Jurkat, Clone E6-1 (cell line): ENCODE measurements at regions not wholly inside any gene's neighbourhood (a gene's known extent, or its start where the extent isn't known, plus 50 kb on each side); places are given as distances from the start of the nearest gene placed in this dataset.
A peak's percentile ranks its signal among the peaks of the same experiment; 100 is the strongest.
"Not testable (repeated sequence)": the region's sequence is repeated elsewhere in the genome, so short reads cannot be mapped to it uniquely, and the experiment has no call there.

ENCODE experiments used
- DNase-seq: peaks from one replicate; pipeline ENCODE4 v3.0.0-alpha.2; 2011; ENCODE audit warnings: low read depth, low spot score
- H3K4me3 ChIP-seq: 2 replicates; pipeline ENCODE4 v1.5.1; 2011; ENCODE audit warnings: mild to moderate bottlenecking, low read length, control low read depth, moderate library complexity

GRCh38 chr10:84571146-84571545, 242.8 kb downstream of the CCSER2 start:
- no peak for DNase-seq
- no peak overlapping the region for H3K4me3 ChIP-seq

DNA sequence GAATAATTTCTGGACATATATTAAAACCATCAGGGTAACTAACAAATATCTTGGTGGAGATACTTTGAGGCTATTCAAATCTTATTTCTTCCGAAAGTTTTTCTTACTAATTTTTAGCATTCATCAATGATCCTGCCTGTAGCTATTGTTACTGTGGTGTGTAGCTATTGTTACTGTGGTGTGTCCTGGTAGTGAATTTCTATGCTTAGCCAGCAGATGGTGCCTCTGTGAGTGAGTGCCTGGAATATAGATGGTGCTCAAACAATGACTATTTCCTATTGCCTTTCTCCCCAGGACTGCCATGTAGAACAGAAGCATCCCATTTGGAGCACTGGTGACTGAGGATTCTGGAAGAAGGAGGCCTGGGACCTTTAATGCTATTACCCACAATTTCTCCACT, 245.7 kb downstream of the CCSER2 start:
- H3K4me3 ChIP-seq = no peak overlapping the region
- DNase-seq = peak; percentile 3

DNA sequence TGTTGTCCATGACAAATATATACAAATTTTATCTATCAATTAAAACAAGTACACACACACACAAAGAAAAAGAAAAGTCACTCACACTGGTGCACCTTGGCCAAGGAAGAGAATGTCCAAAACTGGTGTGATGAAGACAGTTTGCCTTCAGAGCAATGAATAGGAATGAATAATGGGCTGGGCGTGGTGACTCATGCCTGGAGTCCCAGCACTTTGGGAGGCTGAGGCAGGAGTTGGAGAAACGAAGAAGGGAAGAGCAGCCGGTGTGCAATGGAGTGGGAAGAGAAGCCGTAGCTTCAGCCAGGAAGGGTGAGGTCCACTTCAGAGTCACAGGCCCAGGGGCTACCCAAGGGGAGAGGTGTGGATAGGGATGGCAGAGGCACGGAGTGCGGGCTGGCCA, 253.6 kb downstream of the CCSER2 start:
- H3K4me3 ChIP-seq = no peak overlapping the region
- no peak for DNase-seq

GRCh38 chr10:84583501-84583900, 255.1 kb downstream of the CCSER2 start:
- no peak for DNase-seq
- no peak overlapping the region for H3K4me3 ChIP-seq

DNA sequence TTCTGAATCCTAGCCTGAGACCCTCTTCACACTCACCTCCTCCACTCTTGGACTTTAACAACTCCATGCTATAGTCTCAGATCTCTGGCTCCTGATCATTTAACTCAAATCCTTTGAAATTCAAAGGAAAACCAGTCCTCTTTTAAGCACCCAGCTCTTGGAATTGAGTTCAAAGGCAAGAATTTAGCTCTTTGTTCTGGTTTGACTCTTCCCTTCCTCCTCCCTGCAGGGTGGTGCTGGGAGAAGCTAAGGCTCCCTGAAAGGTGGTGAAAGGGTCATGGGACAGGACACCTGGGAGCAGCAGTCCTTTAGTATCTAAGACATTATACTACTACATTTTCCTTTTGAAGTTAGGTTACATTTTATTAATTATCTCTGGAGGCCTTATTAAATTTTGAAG, 259.4 kb downstream of the CCSER2 start:
- no peak for DNase-seq
- no peak overlapping the region for H3K4me3 ChIP-seq

- no peak for DNase-seq
- H3K4me3 ChIP-seq = no peak overlapping the region
These were observed 260.0 kb downstream of the CCSER2 start for GRCh38 chr10:84588426-84588825.

DNA sequence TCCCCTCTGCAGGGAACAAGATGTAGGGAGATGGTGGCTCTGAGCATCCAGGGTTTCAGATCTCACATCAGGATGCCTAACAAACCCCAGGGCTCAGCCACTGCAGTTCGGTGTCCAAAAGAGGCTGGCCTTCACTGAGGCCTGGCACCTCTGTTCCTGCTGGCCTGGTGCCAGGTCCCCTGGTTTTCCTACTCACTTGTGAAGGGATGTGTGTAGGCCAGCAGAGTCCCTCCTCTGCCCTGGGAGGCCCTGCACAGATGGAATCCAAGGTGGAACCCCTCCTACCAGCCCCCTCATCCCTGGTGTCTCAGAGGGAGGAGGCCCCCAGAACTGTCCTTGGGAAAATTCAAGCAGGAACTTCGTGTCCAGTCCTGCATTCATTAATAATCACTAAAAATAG, 260.6 kb downstream of the CCSER2 start:
- H3K4me3 ChIP-seq = no peak overlapping the region
- no peak for DNase-seq

- DNase-seq = no peak
- H3K4me3 ChIP-seq = no peak overlapping the region
These were observed 261.3 kb downstream of the CCSER2 start for GRCh38 chr10:84589526-84590205.

DNA sequence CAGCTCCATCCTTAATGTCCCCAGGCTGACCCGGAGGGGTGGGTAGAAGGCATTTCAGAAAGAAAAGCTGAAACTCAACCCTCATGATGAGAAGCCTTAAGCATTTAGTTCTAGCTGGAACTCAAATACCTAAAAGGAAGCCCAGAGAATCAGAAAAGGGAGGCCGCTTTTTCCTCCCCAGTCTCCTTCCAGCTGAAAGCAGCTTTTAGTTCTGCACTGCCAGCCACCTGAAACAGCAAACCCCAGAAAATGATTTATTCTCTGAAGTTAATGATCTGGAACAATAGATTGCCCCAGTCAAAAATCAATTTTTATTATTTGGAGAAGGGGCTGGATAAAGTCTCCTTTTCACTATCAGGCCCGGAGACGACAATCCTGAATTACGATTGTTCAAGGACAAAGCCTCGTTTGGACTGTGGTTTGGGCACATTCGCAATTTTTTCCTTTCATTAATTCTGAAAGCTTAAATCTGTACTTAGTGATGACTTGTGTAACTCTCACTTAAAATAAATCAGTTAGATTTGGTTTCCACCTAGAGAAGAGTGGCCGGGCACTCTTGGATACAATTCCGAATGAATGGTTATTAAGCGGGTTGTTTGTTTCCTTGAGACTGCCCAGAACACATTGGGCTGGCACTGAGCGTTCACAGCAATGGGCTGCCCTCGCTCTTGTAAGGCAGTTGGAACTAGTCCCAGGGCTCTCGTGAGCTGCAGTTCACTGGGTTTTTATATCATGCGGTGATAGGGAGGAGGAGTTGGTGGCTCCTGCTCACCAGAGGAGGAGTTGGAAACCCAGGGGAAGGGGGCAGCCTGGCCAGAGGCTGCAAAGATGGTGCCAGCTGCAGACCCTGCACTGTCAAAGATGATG, 262.2 kb downstream of the CCSER2 start:
- DNase-seq = no peak
- H3K4me3 ChIP-seq = no peak overlapping the region

GRCh38 chr10:84593506-84593905, 265.1 kb downstream of the CCSER2 start:
- no peak overlapping the region for H3K4me3 ChIP-seq
- DNase-seq = no peak

DNA sequence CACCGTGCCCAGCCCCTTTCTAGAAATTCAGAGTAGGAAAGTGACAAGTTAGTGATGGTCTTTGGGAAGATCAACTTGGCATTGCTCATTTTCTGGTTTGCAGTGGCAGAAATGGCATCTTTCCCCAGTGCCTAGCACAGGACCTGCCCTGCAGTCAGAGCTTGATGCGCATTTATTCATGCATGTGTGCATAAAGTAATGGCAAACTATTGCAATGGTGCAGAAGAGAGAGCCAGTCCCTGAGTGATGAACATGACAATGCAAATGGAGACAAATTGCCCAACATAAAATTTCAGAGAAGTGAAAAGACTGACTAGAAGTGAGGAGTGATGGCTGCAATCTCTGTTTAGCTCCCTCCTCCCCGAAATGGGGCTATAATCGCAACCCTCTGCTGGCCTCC, 268.2 kb downstream of the CCSER2 start:
- no peak overlapping the region for H3K4me3 ChIP-seq
- DNase-seq = no peak

DNA sequence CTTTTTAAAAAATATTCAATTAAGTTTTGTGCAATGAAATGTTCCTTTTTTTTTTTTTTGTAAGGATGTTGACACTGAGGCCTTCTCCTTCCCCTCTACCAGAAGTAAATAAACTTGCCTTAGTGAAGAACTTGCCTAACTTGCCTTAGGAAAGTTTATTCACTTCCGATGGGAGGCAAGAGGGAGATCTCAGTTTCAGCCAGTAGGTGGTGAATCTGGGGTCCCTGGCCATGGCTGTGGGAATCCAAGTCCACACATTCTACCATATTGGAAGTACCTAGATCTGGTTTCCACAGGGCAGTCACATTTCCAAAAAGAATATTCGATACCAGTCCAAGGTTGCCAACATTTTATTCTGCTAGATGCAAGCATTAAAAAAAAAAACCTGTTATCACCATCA, 270.9 kb downstream of the CCSER2 start:
- H3K4me3 ChIP-seq = no peak overlapping the region

GRCh38 chr10:84600947-84601346, 272.6 kb downstream of the CCSER2 start:
- DNase-seq = no peak
- H3K4me3 ChIP-seq = no peak overlapping the region

More for the DNA sequence above, 270.9 kb downstream of the CCSER2 start:
- DNase-seq = no peak

- H3K4me3 ChIP-seq, DNase-seq: not testable (repeated sequence)
These were observed 274.2 kb downstream of the CCSER2 start for GRCh38 chr10:84602543-84602942.

DNA sequence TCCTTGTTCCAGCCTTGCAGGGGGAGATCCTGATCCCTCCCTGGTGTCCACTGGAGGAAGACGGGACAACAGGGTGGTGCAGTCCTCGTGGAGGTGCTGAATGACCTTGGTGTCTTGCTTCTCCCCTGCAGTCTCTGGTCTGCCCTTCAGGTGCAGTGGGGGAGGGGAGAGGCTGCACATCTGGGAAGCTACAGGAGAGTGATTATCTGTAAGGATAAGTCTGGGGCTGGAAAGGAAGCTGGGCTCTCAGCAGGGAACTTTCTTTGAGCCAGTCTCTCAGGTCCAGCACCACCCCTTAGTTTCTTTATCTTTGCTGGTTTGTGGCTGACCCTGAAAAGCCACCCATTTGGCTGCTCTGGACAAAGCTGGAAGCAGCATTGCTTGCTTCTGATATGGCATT, 275.6 kb downstream of the CCSER2 start:
- H3K4me3 ChIP-seq = no peak overlapping the region
- DNase-seq = no peak

GRCh38 chr10:84605802-84606201, 277.4 kb downstream of the CCSER2 start:
- H3K4me3 ChIP-seq = no peak overlapping the region
- no peak for DNase-seq

DNA sequence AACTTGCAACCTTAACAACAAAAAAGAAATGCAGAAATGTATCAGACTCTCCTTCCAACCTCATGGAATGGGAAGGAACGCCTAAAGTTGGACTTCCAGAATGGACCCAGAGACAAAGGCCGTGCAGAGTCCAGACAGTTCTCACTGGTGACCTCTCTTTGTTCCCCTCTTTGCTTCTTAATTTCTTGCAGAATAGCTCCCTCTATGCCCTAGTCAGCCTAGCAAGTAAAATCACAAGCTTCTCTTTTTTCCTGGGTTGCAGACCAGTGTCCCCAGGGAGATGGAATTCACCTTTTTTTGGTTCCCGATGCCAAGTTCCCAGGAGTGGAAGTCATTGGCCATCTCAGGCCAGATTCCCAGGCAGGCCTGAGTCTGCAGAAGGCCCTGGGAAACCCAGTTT, 278.0 kb downstream of the CCSER2 start:
- DNase-seq = no peak
- no peak overlapping the region for H3K4me3 ChIP-seq

GRCh38 chr10:84607044-84607443, 278.7 kb downstream of the CCSER2 start:
- DNase-seq = no peak
- no peak overlapping the region for H3K4me3 ChIP-seq

DNA sequence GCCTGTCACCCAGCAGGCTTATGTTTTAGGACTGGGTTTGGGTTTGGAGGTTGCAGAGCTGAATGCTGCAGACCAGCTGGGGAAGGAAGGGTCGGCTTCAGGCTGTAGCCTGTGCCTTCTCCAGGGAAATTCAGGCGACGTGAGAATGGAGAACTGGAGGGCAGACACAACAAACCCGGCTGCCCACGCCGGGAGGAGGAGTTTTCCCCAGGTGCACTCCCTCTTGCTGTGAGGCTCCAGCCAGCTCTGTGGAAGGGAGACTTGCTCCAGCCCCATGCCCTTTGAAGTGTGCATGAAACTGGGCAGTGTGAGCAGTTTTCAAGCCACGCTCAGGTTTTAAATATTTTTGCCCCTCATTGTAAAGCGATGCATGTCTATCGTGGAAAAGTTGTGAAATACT, 279.1 kb downstream of the CCSER2 start:
- no peak for DNase-seq
- H3K4me3 ChIP-seq = no peak overlapping the region

DNA sequence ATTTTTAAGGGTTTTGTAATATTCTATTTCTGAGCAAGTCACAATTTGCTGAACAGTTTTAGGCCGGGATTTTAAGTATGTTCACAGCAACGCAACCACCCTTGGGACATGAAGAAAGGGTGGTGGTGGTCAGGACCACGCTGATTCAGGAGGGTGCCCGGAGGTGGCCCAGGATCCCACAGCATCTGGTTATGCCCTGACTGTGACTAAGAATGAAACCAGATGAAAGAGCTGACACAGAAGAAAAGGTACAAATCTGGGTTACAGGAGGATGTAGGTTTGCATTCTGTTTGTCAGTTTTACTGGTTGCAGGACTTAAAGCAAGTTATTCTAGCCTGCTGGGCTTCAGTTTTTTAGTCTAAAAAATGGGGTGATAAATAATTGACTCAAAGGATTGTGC, 279.7 kb downstream of the CCSER2 start:
- DNase-seq = no peak

More for the DNA sequence above, 279.7 kb downstream of the CCSER2 start:
- no peak overlapping the region for H3K4me3 ChIP-seq
